ENCODE measurements at regions not wholly inside any gene's neighbourhood (a gene's known extent, or its start where the extent isn't known, plus 50 kb on each side); places are given as distances from the start of the nearest gene placed in this dataset.
"Not testable (repeated sequence)": the region's sequence is repeated elsewhere in the genome, so short reads cannot be mapped to it uniquely, and the experiment has no call there.

DNA sequence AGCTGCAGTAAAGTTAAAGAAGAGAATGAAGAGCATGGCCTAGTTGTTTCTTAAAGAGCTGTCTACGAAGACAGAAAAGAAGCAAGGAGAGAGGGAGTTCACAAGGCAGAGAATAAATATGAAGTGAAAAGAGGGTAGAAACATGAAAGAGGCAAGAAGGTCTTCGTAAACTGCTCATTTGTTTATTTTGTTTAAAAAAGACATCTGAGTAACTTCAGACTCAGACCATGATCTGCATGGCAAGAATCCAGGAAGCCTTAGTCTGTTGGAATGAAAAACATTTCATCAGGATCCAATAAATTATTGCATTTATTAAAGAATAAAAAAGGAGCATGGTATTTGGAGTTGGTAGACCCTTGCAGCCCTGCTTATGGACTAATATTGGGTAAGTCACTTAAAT, 151.1 kb downstream of the SEM1 start:
- CTCF ChIA-PET = no interaction called here
- no peak overlapping the region for H2AFZ ChIP-seq (ENCODE audit: low read depth, low read length)
- no peak overlapping the region for H3K9ac ChIP-seq (replicated peaks; ENCODE audit: extremely low read depth, insufficient read depth, low read length)
- intact Hi-C loops (cut with micrococcal nuclease) (no loop called here), dilution Hi-C loops (cut with MboI; ENCODE audit: extremely low pct_ligation_motif_present, low sequenced_read_pairs) (no loop called here)
- H3K79me2 ChIP-seq (ENCODE audit: control insufficient read depth, insufficient read depth, low read length) = no peaks in the 10 kb centered on the region
- H4K20me1 ChIP-seq (replicated peaks; ENCODE audit: control insufficient read depth, extremely low read depth, insufficient read depth, low read length) = no peaks in the 10 kb centered on the region
- TF ChIP-seq FOS (IDR thresholded peaks at IDR 0.05; ENCODE audit: borderline replicate concordance, insufficient read depth, low read length) = no peak
- FAIRE-seq (no peak), DNase-seq (ENCODE audit: low read depth, low spot score) (no peak)
- H3K9me1 ChIP-seq (replicated peaks; ENCODE audit: control insufficient read depth, extremely low read depth, insufficient read depth, low read length) = no peaks in the 10 kb centered on the region
- H3K36me3 ChIP-seq (ENCODE audit: control insufficient read depth in 2 of 2, extremely low read depth in 1 of 2, insufficient read depth in 2 of 2, low read length in 2 of 2) = no peaks in the 10 kb centered on the region
- POLR2A ChIA-PET = no interaction called here
- H3K4me2 ChIP-seq (ENCODE audit: insufficient read depth, low read length) = no peak overlapping the region
- H3K9me3 ChIP-seq (replicated peaks; ENCODE audit: control insufficient read depth, insufficient read depth, low read length) = no peaks in the 10 kb centered on the region
- H3K4me1 ChIP-seq (ENCODE audit: control insufficient read depth, extremely low read depth, insufficient read depth, low read length) = no peaks in the 10 kb centered on the region
- no peak overlapping the region for H3K4me3 ChIP-seq (replicated peaks in 1 of 3; ENCODE audit: insufficient read depth in 1 of 3, low read depth in 1 of 3, low read length in 3 of 3)
- no peak overlapping the region for H3K27ac ChIP-seq (ENCODE audit: insufficient read depth, low read depth, low read length)
- H3K27me3 ChIP-seq (ENCODE audit: control insufficient read depth in 2 of 2, insufficient read depth in 2 of 2, low read length in 2 of 2) = no peaks in the 10 kb centered on the region
- no TSS peak for BruUV-seq (replicated peaks)

DNA sequence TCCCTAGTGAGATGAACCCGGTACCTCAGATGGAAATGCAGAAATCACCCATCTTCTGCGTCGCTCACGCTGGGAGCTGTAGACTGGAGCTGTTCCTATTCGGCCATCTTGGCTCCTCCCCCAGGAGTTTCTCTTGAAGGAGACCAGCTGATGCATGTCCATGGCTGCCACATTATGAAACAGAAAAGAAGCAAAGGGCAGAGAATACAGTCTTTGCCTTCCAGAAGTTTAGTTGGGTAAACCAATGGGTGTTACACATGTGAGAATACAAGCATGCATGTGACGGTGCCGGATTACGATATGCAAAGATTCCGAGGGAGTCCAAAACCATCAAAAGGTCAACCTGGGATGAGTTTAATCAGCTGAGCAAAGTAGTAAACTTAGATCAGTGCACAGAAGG, 151.6 kb downstream of the SEM1 start:
- H3K27me3 ChIP-seq (ENCODE audit: control insufficient read depth in 2 of 2, insufficient read depth in 2 of 2, low read length in 2 of 2) = no peaks in the 10 kb centered on the region
- TF ChIP-seq POLR2AphosphoS5 (IDR thresholded peaks at IDR 0.05; ENCODE audit: insufficient read depth, low read depth, low read length) = no peak
- no peak for TF ChIP-seq MYC (IDR thresholded peaks at IDR 0.05; ENCODE audit: low read depth, low read length)
- TF ChIP-seq EZH2 (IDR thresholded peaks at IDR 0.05; ENCODE audit: borderline replicate concordance, low read depth, low read length, severe bottlenecking) = no peak
- no peak for TF ChIP-seq FOS (IDR thresholded peaks at IDR 0.05; ENCODE audit: borderline replicate concordance, insufficient read depth, low read length)
- TF ChIP-seq, protein P1, sequence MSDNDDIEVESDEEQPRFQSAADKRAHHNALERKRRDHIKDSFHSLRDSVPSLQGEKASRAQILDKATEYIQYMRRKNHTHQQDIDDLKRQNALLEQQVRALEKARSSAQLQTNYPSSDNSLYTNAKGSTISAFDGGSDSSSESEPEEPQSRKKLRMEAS (IDR thresholded peaks at IDR 0.05; ENCODE audit: insufficient read depth, insufficient read length) = no peak
- TF ChIP-seq JUN (IDR thresholded peaks at IDR 0.05; ENCODE audit: borderline replicate concordance, insufficient read depth, insufficient read length, low read depth) = no peak
- no peak for TF ChIP-seq POLR2A (IDR thresholded peaks at IDR 0.05; ENCODE audit: low read depth, low read length)
- TF ChIP-seq GATA2 (IDR thresholded peaks at IDR 0.05; ENCODE audit: insufficient read depth, insufficient read length, low read depth, low read length) = no peak
- TF ChIP-seq, protein P2, sequence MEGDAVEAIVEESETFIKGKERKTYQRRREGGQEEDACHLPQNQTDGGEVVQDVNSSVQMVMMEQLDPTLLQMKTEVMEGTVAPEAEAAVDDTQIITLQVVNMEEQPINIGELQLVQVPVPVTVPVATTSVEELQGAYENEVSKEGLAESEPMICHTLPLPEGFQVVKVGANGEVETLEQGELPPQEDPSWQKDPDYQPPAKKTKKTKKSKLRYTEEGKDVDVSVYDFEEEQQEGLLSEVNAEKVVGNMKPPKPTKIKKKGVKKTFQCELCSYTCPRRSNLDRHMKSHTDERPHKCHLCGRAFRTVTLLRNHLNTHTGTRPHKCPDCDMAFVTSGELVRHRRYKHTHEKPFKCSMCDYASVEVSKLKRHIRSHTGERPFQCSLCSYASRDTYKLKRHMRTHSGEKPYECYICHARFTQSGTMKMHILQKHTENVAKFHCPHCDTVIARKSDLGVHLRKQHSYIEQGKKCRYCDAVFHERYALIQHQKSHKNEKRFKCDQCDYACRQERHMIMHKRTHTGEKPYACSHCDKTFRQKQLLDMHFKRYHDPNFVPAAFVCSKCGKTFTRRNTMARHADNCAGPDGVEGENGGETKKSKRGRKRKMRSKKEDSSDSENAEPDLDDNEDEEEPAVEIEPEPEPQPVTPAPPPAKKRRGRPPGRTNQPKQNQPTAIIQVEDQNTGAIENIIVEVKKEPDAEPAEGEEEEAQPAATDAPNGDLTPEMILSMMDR (IDR thresholded peaks at IDR 0.05; ENCODE audit: extremely low read depth in 1 of 2, insufficient read depth in 1 of 2, low read depth in 1 of 2, low read length in 2 of 2) = no peak
- H3K4me1 ChIP-seq (ENCODE audit: control insufficient read depth, extremely low read depth, insufficient read depth, low read length) = no peaks in the 10 kb centered on the region
- ChIA-PET CTCF (no interaction called here), POLR2A (no interaction called here)
- no peaks in the 10 kb centered on the region for H3K79me2 ChIP-seq (ENCODE audit: control insufficient read depth, insufficient read depth, low read length)
- no peak overlapping the region for H2AFZ ChIP-seq (ENCODE audit: low read depth, low read length)
- no peak overlapping the region for H3K4me3 ChIP-seq (replicated peaks in 1 of 3; ENCODE audit: insufficient read depth in 1 of 3, low read depth in 1 of 3, low read length in 3 of 3)
- FAIRE-seq (no peak), DNase-seq (ENCODE audit: low read depth, low spot score) (no peak)
- intact Hi-C loops (cut with micrococcal nuclease) = no loop called here
- H3K27ac ChIP-seq (ENCODE audit: insufficient read depth, low read depth, low read length) = no peak overlapping the region
- no peaks in the 10 kb centered on the region for H3K9me3 ChIP-seq (replicated peaks; ENCODE audit: control insufficient read depth, insufficient read depth, low read length)
- no peaks in the 10 kb centered on the region for H3K9me1 ChIP-seq (replicated peaks; ENCODE audit: control insufficient read depth, extremely low read depth, insufficient read depth, low read length)
- H3K36me3 ChIP-seq (ENCODE audit: control insufficient read depth in 2 of 2, extremely low read depth in 1 of 2, insufficient read depth in 2 of 2, low read length in 2 of 2) = no peaks in the 10 kb centered on the region
- dilution Hi-C loops (cut with MboI; ENCODE audit: extremely low pct_ligation_motif_present, low sequenced_read_pairs) = no loop called here
- H3K4me2 ChIP-seq (ENCODE audit: insufficient read depth, low read length) = no peak overlapping the region
- H3K9ac ChIP-seq (replicated peaks; ENCODE audit: extremely low read depth, insufficient read depth, low read length) = no peak overlapping the region
- no TSS peak for BruUV-seq (replicated peaks)
- no peaks in the 10 kb centered on the region for H4K20me1 ChIP-seq (replicated peaks; ENCODE audit: control insufficient read depth, extremely low read depth, insufficient read depth, low read length)

DNA sequence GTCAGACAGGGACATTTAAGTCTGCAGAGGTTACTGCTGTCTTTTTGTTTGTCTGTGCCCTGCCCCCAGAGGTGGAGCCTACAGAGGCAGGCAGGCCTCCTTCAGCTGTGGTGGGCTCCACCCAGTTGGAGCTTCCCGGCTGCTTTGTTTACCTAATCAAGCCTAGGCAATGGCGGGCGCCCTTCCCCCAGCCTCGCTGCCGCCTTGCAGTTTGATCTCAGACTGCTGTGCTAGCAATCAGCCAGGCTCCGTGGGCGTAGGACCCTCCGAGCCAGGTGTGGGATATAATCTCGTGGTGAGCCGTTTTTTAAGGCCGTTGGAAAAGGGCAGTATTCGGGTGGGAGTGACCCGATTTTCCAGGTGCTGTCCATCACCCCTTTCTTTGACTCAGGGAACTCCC, 152.0 kb downstream of the SEM1 start:
- H3K4me2 ChIP-seq (ENCODE audit: insufficient read depth, low read length); H3K4me3 ChIP-seq (replicated peaks in 1 of 3; ENCODE audit: insufficient read depth in 1 of 3, low read depth in 1 of 3, low read length in 3 of 3); H3K9me3 ChIP-seq (replicated peaks; ENCODE audit: control insufficient read depth, insufficient read depth, low read length); H3K9me1 ChIP-seq (replicated peaks; ENCODE audit: control insufficient read depth, extremely low read depth, insufficient read depth, low read length); H3K36me3 ChIP-seq (ENCODE audit: control insufficient read depth in 2 of 2, extremely low read depth in 1 of 2, insufficient read depth in 2 of 2, low read length in 2 of 2); intact Hi-C loops (cut with micrococcal nuclease); POLR2A ChIA-PET; dilution Hi-C loops (cut with MboI; ENCODE audit: extremely low pct_ligation_motif_present, low sequenced_read_pairs); BruUV-seq (replicated peaks); H3K27me3 ChIP-seq (ENCODE audit: control insufficient read depth in 2 of 2, insufficient read depth in 2 of 2, low read length in 2 of 2); H3K27ac ChIP-seq (ENCODE audit: insufficient read depth, low read depth, low read length); FAIRE-seq; DNase-seq (ENCODE audit: low read depth, low spot score); CTCF ChIA-PET; H4K20me1 ChIP-seq (replicated peaks; ENCODE audit: control insufficient read depth, extremely low read depth, insufficient read depth, low read length); H3K9ac ChIP-seq (replicated peaks; ENCODE audit: extremely low read depth, insufficient read depth, low read length); H3K79me2 ChIP-seq (ENCODE audit: control insufficient read depth, insufficient read depth, low read length); H2AFZ ChIP-seq (ENCODE audit: low read depth, low read length); H3K4me1 ChIP-seq (ENCODE audit: control insufficient read depth, extremely low read depth, insufficient read depth, low read length): not testable (repeated sequence)
